Stimulated activated CD8-positive, alpha-beta memory T cell treated with anti-CD3 and anti-CD28 coated beads, Interleukin-2, amount 100 ng/mL, for 1 hour (primary cell): ENCODE measurements at regions not wholly inside any gene's neighbourhood (a gene's known extent, or its start where the extent isn't known, plus 50 kb on each side); places are given as distances from the start of the nearest gene placed in this dataset.
"Not testable (repeated sequence)": the region's sequence is repeated elsewhere in the genome, so short reads cannot be mapped to it uniquely, and the experiment has no call there.

Source experiments
- DNase-seq, 2 donors: peaks; one replicate each; pipeline ENCODE4 v3.0.0-alpha.2; 2020; ENCODE audit warnings: low read depth in 2 of 2

- DNase-seq = no peak
Measured at GRCh38 chr7:51949726-51950644, 633.4 kb upstream of the COBL start.

GRCh38 chr7:51930834-51931233 is 614.2 kb upstream of the COBL start:
- DNase-seq = no peak

GRCh38 chr7:51929818-51930217 is 613.2 kb upstream of the COBL start:
- DNase-seq = no peak

GRCh38 chr7:51927738-51928137 is 611.1 kb upstream of the COBL start:
- DNase-seq = no peak

GRCh38 chr7:51918581-51918980 is 602.0 kb upstream of the COBL start:
- DNase-seq = no peak

- DNase-seq = no peak
Measured at GRCh38 chr7:51901489-51901840, 584.9 kb upstream of the COBL start.

GRCh38 chr7:51900755-51901488 is 584.3 kb upstream of the COBL start:
- not testable (repeated sequence) for DNase-seq

GRCh38 chr7:51899611-51900010 is 583.0 kb upstream of the COBL start:
- no peak for DNase-seq

GRCh38 chr7:51882412-51882811 is 565.8 kb upstream of the COBL start:
- DNase-seq = no peak

GRCh38 chr7:51881309-51881708 is 564.7 kb upstream of the COBL start:
- no peak for DNase-seq

GRCh38 chr7:51878865-51879264 is 562.3 kb upstream of the COBL start:
- DNase-seq = no peak

GRCh38 chr7:51869452-51869851 is 552.8 kb upstream of the COBL start:
- DNase-seq = no peak

GRCh38 chr7:51867117-51867516 is 550.5 kb upstream of the COBL start:
- no peak for DNase-seq

- DNase-seq = no peak
Measured at GRCh38 chr7:51860305-51860704, 543.7 kb upstream of the COBL start.

- no peak for DNase-seq
Measured at GRCh38 chr7:51850126-51850525, 533.5 kb upstream of the COBL start.

GRCh38 chr7:51847461-51848134 is 531.0 kb upstream of the COBL start:
- DNase-seq = no peak

GRCh38 chr7:51839130-51839529 is 522.5 kb upstream of the COBL start:
- DNase-seq = not testable (repeated sequence)

GRCh38 chr7:51827631-51828030 is 511.0 kb upstream of the COBL start:
- DNase-seq = no peak

GRCh38 chr7:51824050-51824449 is 507.4 kb upstream of the COBL start:
- DNase-seq = no peak

GRCh38 chr7:51823437-51823836 is 506.8 kb upstream of the COBL start:
- DNase-seq = no peak

GRCh38 chr7:51817694-51818225 is 501.2 kb upstream of the COBL start:
- no peak for DNase-seq

GRCh38 chr7:51805783-51806431 is 489.3 kb upstream of the COBL start:
- DNase-seq = not testable (repeated sequence)
